AG10803 (cell line): ENCODE measurements at regions not wholly inside any gene's neighbourhood (a gene's known extent, or its start where the extent isn't known, plus 50 kb on each side); places are given as distances from the start of the nearest gene placed in this dataset.

ENCODE experiments used
- DNase-seq: peaks from one replicate; pipeline ENCODE4 v3.0.0; 2010; ENCODE audit warnings: low read depth
- H3K4me3 ChIP-seq: 2 replicates; pipeline ENCODE4 v1.5.1; 2011; ENCODE audit warnings: mild to moderate bottlenecking, low read length, control low read depth
- TF ChIP-seq, protein P1 (sequence below): conservative IDR thresholded peaks from 2 replicates; pipeline ENCODE4 v1.5.1; 2011; ENCODE audit warnings: mild to moderate bottlenecking, low read length, control low read depth, inconsistent platforms

DNA sequence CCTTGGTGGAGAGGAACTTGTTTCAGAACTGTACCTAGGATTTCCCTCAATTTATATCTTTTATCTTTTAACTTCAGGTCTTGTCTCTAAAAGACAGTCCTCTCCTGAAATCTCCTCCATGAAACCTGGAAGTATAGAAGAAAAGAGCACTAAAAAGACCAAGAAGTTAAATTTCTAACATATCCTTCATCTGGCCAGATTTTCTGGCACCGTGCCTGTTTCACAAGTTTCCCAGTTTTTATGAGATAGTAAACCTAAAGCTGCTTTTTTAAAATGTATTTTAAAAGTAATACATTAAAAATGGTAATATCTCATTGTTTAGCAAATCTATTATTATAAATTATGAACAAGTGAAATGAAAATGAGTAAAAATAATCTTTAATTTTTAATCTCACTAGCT lies 348.3 kb upstream of the RSPO3 start:
- TF ChIP-seq, protein P1, sequence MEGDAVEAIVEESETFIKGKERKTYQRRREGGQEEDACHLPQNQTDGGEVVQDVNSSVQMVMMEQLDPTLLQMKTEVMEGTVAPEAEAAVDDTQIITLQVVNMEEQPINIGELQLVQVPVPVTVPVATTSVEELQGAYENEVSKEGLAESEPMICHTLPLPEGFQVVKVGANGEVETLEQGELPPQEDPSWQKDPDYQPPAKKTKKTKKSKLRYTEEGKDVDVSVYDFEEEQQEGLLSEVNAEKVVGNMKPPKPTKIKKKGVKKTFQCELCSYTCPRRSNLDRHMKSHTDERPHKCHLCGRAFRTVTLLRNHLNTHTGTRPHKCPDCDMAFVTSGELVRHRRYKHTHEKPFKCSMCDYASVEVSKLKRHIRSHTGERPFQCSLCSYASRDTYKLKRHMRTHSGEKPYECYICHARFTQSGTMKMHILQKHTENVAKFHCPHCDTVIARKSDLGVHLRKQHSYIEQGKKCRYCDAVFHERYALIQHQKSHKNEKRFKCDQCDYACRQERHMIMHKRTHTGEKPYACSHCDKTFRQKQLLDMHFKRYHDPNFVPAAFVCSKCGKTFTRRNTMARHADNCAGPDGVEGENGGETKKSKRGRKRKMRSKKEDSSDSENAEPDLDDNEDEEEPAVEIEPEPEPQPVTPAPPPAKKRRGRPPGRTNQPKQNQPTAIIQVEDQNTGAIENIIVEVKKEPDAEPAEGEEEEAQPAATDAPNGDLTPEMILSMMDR = no peak
- DNase-seq = no peak
- no peak overlapping the region for H3K4me3 ChIP-seq

DNA sequence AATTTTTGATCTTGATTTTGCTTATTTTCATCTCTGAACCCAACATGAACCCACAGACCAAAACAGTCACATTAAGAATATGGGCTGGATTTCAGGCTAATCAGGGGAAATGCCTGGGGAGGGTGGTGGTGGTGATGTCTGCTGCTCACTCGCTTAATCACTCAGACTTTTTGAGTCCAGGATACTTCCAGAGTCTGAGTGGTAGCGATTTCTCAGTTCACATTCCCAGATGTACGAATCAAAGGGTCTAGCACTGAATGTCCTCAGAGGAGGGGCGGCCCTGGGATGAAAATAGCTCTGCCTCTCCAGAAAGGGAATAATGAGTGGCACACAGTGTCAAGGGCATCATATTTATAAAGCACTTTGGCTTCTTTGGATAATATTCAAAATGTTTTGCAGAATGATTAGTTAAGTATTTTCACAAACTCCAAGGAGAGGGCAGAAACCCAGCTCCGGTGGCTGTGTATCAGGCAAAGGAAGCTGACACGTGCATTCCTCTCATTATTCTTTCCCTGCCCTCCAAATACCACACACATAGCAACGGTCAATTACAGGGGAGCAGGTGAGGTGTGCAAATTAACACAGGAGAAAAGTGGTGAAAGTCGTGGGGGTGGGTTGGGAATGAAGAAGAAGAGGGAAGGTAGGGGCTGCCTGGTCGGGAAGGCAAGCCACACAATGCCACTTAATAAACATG lies 345.2 kb upstream of the RSPO3 start:
- DNase-seq = peak; percentile 16
- TF ChIP-seq, protein P1 = no peak
- no peak overlapping the region for H3K4me3 ChIP-seq

DNA sequence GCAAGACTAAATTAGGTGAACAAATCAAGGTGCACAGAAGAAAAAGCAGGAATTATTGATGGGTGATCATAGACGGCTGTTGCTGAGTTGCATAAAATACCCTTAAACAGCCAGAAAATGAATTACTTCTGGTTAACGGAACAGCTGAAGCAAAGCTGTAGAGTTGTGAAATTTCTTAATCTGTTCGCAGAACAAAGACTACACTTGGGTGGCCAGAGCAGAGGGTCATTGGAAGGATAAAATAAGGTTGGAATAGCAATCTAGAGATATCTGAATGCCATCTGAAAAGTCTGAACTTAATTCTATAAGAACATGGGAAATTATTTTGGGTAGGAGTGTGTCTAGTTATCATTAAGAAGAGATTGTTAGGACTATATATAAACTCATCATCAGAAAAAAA lies 339.1 kb upstream of the RSPO3 start:
- TF ChIP-seq, protein P1 = no peak
- H3K4me3 ChIP-seq = no peak overlapping the region
- DNase-seq = no peak

DNA sequence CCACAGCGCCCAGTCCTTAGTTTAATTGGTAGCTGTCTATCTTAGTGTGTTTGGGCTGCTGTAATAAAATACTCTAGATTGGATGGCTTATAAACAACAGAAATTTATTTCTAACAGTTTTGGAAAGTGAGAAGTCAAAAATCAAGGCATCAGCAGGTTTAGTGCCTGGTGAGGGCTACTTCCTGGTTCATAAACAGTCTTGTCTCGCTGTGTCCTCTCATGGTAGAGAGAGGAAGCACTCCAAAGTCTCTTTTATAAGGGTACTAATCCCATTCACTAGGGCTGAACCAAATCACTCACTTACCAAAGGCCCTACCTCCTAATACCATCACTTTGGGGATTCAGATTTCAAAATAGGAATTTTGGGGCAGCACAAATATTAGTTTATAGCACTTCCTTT lies 336.9 kb upstream of the RSPO3 start:
- H3K4me3 ChIP-seq = no peak overlapping the region
- TF ChIP-seq, protein P1 = no peak
- DNase-seq = no peak

DNA sequence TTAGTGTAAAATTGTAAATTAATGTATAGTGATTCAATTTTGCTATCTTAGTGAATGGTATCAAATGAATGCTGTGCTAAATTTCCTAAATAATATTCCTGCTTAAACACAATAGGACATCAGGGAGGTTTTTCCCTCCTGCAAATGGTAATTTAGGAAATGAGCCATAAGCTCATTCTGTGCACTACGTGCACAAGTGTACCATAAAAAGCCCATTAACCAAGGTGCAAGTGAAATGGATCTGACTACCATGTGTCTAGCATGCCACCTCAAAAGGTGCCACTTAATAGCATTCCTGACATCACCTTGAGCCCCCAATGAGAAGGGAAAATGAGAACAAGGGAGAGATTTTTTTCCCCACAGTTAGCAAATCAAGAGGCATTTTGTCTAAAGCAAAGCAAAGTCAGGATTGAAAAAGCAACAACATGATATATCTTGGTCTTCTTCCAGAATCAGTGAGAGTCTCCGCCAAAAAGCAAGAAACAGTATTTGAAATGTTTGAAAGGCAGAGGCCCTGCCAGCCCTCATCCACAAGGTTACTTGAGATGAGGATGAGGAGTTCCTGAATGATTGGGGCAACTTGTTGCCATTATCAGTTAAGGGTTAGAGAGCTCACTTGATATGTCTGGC lies 334.2 kb upstream of the RSPO3 start:
- no peak for DNase-seq
- TF ChIP-seq, protein P1 = no peak
- H3K4me3 ChIP-seq = no peak overlapping the region

DNA sequence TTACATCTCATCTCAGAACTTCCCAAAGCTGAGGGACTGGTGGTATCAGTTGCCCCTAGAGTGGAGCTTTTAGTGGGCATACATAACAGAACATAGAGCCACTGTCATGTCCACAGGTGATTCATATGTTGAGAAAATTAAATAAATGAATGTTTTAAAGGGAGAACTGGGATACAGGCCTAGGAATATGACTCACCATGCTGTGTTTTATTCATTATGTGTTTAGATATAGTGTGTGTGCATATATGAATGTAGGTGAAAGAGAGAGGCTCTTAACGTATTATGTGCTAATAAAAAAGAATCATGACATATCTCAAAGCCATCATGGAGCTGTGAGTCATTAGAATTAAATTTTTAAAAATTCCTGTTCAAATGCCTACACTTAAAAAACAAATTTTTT lies 332.2 kb upstream of the RSPO3 start:
- TF ChIP-seq, protein P1 = no peak
- DNase-seq = no peak
- no peak overlapping the region for H3K4me3 ChIP-seq

DNA sequence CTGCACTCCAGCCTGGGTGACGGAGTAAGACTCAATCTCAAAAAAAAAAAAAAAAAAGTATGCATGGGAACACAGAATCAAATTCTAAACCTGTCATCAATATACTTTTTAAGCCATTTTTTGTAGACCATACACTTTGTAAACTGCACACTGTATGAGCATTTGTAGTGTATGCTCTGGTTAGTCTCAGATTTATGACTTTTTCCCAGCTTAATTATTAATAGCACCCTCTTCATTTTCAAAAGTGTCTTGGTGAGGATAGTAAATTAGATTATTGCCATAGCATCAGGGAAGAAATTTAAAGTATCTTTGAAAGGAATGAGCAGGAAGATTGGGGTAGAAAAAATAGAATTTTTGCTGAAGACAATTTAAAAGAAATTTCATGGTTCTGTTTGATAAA lies 330.8 kb upstream of the RSPO3 start:
- no peak overlapping the region for H3K4me3 ChIP-seq
- TF ChIP-seq, protein P1 = no peak
- DNase-seq = no peak
